GM08714 (cell line): ENCODE measurements at regions not wholly inside any gene's neighbourhood (a gene's known extent, or its start where the extent isn't known, plus 50 kb on each side); places are given as distances from the start of the nearest gene placed in this dataset.

Source experiments
- H3K4me3 ChIP-seq: fragments of 200-500 bp; sonication (Bioruptor generic); 2 replicates; pipeline ENCODE4 v1.5.1; 2014; ENCODE audit warnings: mild to moderate bottlenecking, low read length, inconsistent platforms
- ZNF274 ChIP-seq: IDR thresholded peaks from 2 replicates; pipeline ENCODE4 v1.6.1; 2012; ENCODE audit warnings: mild to moderate bottlenecking, low read depth, low read length

DNA sequence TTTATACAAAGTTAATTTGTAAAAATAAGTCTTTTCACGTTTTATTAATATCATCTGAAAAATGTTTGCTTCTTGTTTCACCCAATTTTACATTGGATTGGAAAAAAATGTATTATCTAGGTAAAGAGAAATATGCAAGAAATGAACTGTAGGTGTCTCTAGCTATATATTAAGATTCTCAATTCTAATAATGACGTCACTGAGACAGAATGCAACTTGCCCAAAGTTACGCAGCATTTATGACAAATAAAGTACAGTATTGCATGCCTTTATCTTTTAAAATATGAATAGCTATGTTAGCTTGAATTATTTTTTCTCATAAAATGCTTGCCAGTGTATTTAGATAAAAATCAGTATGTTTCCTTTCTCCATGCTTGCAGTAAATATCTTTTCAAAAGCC lies 728.8 kb downstream of the RERGL start:
- TF ChIP-seq ZNF274, result no peak
- H3K4me3 ChIP-seq, result no peak overlapping the region

DNA sequence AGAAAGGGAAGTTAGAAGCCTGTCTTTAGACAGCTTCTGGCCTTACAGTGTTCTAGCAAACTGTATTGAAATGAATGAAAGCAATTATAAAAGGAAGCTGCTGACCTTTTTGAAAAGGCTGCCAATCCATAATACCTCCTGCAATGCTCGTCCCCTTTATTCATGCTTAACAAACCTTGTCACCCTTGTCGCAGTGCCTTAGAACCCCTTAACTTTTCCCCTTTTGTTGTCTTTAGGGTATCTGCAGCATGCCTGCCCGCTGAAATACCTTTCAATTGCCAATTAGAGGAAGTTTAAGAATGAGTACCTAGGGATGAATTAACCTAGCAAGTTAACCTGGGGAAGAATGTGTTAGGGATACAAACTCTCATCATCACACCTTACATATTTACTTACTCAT lies 731.2 kb downstream of the RERGL start:
- H3K4me3 ChIP-seq, result no peak overlapping the region
- TF ChIP-seq ZNF274, result no peak

- no peak overlapping the region for H3K4me3 ChIP-seq
- no peak for TF ChIP-seq ZNF274
Observed at GRCh38 chr12:17357396-17357795, 732.6 kb downstream of the RERGL start.

- TF ChIP-seq ZNF274, result no peak
- H3K4me3 ChIP-seq, result no peak overlapping the region
Observed at GRCh38 chr12:17352164-17352563, 737.8 kb downstream of the RERGL start.

GRCh38 chr12:17348311-17348710 lies 741.7 kb downstream of the RERGL start:
- H3K4me3 ChIP-seq, result no peak overlapping the region
- TF ChIP-seq ZNF274, result no peak

GRCh38 chr12:17344649-17345048 lies 738.7 kb upstream of the LMO3 start:
- TF ChIP-seq ZNF274, result no peak

DNA sequence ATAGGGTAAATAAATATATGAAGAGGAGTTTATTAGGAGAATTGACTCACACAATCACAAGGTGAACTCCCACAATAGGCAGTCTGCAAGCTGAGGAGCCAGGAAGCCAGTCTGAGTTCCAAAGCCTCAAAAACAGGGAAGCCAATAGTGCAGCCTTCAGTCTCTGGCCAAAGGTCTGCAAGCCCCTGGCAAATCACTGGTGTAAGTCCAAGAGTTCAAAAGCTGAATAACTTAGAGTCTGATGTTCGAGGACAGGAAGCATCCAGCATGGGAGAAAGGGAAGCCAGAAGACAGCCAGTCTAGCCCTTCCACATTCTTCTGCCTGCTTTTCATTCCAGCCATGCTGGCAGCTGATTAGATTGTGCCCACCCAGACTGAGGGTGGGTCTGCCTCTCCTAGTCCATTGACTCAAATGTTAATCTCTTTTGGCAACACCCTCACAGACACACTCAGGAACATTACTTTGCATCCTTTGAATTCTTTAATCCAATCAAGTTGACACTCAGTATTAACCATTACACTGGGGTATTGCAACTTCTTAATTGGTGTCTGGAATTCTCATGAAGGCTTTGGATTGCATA lies 736.5 kb upstream of the LMO3 start:
- TF ChIP-seq ZNF274, result no peak
- H3K4me3 ChIP-seq, result no peak overlapping the region

More at GRCh38 chr12:17344649-17345048, 738.7 kb upstream of the LMO3 start:
- no peak overlapping the region for H3K4me3 ChIP-seq

- H3K4me3 ChIP-seq, result no peak overlapping the region
- TF ChIP-seq ZNF274, result no peak
Observed at GRCh38 chr12:17335487-17335886, 729.5 kb upstream of the LMO3 start.

GRCh38 chr12:17334784-17335183 lies 728.8 kb upstream of the LMO3 start:
- TF ChIP-seq ZNF274, result no peak
- no peak overlapping the region for H3K4me3 ChIP-seq

- TF ChIP-seq ZNF274, result no peak
- no peak overlapping the region for H3K4me3 ChIP-seq
Observed at GRCh38 chr12:17333287-17333686, 727.3 kb upstream of the LMO3 start.

DNA sequence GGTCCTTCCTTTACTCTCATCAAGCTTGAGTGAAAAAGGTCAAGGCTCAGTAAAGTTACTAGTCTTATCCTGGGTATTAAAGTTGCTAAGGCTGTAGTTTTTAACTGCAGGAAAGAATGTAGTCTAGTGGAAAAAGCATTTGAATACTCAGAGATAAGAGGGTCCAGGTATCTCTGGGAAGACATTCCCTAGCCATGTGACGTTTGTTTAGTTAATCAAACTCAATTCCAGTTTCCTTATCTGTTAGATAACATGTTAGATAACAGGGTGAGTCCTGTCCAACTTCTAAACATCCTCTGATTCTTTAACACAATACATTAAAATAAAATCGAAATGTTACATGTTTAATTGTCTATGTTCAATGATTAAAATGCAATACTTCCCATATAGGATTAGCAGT lies 720.7 kb upstream of the LMO3 start:
- H3K4me3 ChIP-seq, result no peak overlapping the region
- no peak for TF ChIP-seq ZNF274

- TF ChIP-seq ZNF274, result no peak
- H3K4me3 ChIP-seq, result no peak overlapping the region
Observed at GRCh38 chr12:17322090-17322489, 716.1 kb upstream of the LMO3 start.

GRCh38 chr12:17304503-17305347 lies 698.8 kb upstream of the LMO3 start:
- H3K4me3 ChIP-seq, result no peak overlapping the region
- TF ChIP-seq ZNF274, result no peak

DNA sequence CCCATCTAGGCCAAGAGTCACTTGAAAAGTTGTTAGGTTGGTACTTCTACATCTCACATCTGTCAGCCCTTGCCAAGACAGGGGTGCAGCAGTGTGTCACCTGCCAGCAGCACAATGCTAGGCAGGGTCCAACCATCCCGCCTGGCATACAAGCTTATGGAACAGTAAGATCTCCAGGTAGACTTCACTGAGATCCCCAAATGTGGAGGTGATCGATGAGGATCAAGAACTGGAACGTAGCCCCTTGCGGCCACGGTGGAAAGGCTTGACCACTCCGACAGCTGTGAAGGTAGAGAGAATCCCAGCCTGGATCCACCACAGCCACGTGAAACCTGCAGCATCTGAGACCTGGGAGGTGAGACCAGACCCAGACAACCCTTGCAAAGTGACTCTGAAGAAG lies 696.0 kb upstream of the LMO3 start:
- no peak for TF ChIP-seq ZNF274
- no peak overlapping the region for H3K4me3 ChIP-seq

DNA sequence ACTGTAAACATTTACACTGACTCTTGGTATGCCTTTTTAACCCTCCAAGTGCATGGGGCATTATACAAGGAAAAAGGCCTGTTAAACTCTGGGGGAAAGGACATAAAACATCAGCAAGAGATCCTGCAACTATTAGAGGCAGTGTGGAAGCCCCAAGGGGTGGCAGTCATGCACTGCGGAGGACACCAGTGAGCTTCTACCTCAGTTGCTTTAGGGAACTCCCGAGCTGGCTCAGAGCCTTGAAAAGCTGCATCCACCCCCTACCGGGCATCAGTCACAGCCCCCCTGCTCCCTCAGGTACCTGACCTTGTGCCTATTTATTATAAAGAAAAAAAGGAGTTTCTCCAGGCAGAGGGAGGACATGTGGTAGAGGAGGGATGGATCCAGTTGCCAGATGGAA lies 695.6 kb upstream of the LMO3 start:
- H3K4me3 ChIP-seq, result no peak overlapping the region
- TF ChIP-seq ZNF274, result no peak
